ENCODE measurements at regions not wholly inside any gene's neighbourhood (a gene's known extent, or its start where the extent isn't known, plus 50 kb on each side); places are given as distances from the start of the nearest gene placed in this dataset.

- DNase-seq (ENCODE audit: low read depth in 1 of 2, low spot score in 1 of 2): no peak
Observed at GRCh38 chr10:130230036-130230435, 93.8 kb downstream of the GLRX3 start.

DNA sequence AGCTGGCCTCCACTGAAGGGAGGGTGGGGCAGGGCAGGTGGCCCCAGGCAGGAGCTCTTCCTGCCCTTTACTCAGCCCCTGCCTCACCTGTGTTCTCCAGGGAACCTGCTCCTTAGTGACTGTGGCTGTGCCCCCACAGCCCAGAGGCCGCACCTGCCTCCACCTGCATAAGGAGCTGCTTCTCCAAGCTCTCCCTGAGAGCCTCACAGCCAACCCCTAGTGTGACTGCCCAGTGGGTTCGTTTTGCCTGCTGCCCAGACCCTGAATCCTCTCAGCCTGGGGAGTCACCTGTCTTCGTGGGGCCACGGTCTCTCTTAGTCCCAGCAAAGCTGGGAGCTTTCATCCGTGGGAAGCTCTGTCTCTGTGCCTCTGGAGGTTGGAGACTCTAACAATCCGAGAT, 94.4 kb downstream of the GLRX3 start:
- DNase-seq (ENCODE audit: low read depth in 1 of 2, low spot score in 1 of 2): no peak

DNA sequence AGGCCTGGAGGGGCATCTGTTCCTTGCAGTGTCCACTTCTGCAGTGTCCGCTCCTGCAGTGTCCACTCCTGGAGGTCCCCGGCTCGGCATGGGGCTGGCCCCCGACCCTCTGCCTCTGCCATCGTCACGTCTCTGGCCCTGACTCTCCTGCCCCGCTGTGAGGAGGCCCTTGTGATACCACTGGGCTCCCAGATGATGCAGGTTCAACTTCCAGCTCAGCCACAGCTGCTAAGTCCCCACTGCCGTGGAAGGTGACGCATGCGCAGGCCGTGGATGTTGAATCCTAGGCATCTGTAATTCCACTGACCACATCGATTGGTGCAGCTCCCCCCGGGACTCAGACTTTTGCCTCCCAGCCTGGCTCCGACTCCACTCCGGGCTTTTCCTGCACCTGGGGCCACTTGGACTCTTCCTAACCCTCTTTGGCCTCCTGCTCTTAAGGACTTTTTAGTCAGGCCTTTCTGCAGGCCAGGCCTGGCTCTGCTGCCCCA, 95.1 kb downstream of the GLRX3 start:
- no peak for DNase-seq (ENCODE audit: low read depth in 1 of 2, low spot score in 1 of 2)

DNA sequence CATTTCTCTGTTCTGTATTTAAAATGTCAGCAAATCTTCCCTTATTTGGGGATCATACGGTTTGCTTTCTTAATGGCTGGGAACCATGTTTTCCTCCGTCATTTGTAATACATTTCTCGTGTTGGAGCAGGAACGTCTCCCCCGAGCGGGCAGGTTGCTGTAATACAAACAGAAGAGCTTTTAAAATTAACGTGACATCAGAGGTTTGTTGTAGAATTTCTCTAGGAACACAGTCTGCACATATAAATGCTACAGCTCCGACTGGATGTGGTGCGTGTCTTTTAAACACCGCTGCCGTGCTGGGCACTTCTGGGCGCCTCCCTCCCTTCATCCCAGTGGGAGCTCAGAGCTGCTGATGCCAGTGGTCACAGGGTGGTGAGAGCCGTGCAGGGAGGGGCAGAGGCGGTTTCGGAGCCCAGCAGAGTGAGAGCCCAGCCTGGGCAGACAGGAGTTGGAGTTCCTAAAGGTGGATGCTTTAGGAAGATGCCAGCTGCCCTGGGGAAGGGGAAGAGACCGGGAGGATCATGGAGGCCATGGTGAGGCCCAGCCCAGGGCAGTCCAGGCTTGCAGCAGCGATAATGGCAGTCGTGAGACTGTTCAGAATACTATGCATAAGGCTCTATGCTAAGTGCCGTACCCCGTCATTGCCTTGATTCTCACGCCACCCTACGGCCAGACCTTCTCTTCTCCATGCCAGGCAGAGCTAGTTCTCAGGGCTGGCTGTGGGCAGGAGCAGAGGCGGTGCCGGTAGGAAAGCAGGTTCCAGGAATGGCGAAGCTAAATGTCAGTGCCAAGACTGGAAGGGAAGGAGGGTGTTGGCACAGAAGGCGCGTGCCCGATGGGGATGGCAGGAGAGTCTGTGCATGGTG, 96.2 kb downstream of the GLRX3 start:
- no peak for DNase-seq (ENCODE audit: low read depth in 1 of 2, low spot score in 1 of 2)

- no peak for DNase-seq (ENCODE audit: low read depth in 1 of 2, low spot score in 1 of 2)
Observed at GRCh38 chr10:130233035-130233360, 96.8 kb downstream of the GLRX3 start.

DNA sequence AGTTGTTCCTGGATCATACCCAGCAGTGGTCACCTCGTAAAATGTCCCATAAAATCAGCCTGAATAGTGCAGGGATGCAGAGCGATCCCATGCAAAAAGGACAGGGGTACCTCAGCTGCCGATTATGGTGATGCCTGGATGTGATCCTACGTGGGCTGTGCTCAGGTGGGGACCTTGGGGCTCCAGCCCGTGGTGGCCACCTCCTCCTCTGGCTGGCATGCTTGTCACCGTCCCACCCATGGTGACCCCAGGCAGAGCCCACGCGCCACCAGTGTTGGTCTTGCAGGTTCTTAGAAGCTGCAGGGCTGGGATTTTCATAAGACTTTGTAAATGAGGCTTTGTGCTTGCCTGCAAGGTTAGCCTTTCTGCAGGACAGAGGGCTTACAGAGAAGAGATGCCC, 97.2 kb downstream of the GLRX3 start:
- DNase-seq (ENCODE audit: low read depth in 1 of 2, low spot score in 1 of 2): no peak

DNA sequence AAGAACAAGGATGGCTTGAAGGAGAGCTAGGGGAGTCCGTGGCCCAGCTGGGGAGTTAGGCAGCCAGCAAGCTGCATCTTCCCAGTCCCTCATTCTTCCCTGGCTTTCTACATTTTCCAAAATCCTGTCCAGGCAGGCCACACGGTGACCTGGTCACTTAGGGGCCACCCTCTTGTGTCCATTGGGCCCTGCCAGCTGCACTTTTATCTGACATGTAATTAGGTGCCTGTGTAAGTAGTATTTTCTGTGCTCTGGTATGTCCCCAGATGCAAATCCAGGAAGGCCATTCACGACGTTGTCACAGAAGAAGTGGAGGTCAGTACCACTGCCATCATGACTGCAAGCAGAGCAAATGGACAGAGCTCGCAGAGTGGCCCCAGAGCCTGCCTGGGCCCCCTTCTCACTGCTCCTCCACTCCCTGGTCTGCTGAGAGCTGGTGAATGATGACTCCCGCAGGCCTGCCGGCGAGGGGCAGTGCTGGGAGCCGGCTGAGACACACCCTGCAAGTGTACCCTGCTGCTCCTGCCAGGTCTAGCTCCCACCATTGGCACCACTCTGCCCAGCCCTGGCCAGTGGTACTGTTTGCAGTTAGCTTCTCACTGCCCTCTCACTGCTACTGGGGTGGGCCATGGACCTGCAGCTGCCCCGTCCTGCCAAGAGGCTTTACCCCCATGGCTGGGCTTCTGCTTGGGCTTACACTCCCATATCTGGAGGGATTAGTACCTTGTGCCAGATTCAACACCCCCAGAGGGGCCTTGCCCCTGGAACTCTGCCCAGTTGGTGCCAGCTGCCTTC, 98.2 kb downstream of the GLRX3 start:
- DNase-seq (ENCODE audit: low read depth in 1 of 2, low spot score in 1 of 2): no peak

DNA sequence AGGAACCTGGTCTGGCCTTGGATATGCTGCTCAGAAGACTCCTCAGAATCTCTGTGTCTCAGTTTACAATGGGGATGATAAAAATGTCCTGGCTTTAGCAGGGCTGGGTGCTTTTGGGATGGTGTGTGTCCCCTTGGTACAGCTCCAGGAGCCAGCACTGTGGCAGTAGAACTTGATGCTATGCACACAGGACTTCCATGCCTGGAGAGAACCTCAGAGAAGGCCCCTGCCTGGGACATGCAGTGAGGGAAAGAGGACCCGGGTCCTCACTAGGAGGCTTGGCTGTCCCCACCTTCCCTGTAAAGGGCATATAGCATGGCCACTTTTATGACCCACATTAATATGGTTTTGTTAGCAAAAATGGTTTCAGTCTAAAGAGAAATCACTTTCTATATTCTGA, 100.5 kb downstream of the GLRX3 start:
- no peak for DNase-seq (ENCODE audit: low read depth in 1 of 2, low spot score in 1 of 2)

- DNase-seq (ENCODE audit: low read depth in 1 of 2, low spot score in 1 of 2): no peak
Observed at GRCh38 chr10:130240409-130240808, 104.2 kb downstream of the GLRX3 start.

GRCh38 chr10:130242513-130242912, 106.3 kb downstream of the GLRX3 start:
- DNase-seq (ENCODE audit: low read depth in 1 of 2, low spot score in 1 of 2): no peak

GRCh38 chr10:130243015-130243414, 106.8 kb downstream of the GLRX3 start:
- DNase-seq (ENCODE audit: low read depth in 1 of 2, low spot score in 1 of 2): no peak

DNA sequence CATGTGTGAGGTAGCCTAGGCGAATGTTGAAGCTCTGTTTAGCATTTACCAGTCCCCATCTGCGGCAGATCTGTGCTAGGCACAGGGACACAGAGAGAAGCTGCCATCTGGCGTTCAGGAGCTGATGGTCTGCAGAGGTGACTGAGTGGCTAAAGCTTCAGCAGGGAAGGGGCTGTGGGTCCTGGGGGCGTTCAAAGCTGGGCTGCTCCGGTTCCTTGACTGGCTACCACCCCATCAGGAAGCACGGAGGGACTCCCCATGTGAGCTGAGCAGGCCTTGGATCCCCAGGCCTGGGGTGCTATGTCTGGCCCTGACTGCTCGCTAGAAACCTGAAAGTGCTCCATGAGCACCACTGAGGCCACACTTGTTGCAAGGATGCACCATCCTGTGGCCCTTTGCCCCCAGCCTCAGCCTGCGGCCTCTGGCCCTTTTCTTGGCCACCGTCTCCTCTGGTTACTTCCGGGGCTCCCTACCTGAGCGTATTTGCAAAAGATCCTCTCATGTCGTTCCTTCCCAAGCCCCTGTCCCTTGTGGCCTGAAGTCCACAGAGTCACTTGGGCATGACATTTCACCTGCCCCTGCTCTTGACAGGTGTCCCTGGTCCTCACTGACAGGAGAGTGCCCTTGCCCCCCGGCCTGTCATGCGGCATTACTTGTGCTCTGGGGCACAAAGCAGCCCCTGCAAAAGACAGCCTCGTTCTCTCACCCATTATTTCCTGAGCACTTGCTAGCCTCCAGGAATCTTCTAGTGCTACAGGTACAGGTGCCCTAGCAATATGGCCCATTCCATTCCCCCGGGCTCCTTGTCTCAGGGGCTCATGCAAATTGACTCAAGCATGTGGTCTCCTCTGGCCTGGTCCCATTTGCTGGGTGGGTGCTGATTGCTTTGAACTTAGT, 108.1 kb downstream of the GLRX3 start:
- DNase-seq (ENCODE audit: low read depth in 1 of 2, low spot score in 1 of 2): no peak

- DNase-seq (ENCODE audit: low read depth in 1 of 2, low spot score in 1 of 2): no peak
Observed at GRCh38 chr10:130244928-130245495, 108.8 kb downstream of the GLRX3 start.

DNA sequence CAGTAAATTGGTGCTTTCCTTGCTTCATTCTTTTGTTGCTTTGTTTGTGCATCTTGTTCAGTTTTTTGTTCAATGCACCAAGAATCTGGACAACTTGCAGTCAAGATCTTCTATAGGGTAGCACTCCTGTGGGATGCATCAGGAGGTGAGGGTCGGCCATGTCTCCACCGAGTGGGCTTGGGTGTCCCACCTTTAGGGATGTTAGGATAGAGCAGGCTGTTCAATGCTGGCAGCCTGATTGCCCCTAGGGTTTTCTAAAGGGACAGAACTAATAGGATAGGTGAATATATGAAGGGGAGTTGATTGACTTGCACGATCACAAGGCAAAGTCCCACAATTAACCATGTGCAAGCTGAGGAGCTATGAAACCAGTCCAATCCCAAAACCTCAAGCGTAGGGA, 109.9 kb downstream of the GLRX3 start:
- DNase-seq (ENCODE audit: low read depth in 1 of 2, low spot score in 1 of 2): no peak

DNA sequence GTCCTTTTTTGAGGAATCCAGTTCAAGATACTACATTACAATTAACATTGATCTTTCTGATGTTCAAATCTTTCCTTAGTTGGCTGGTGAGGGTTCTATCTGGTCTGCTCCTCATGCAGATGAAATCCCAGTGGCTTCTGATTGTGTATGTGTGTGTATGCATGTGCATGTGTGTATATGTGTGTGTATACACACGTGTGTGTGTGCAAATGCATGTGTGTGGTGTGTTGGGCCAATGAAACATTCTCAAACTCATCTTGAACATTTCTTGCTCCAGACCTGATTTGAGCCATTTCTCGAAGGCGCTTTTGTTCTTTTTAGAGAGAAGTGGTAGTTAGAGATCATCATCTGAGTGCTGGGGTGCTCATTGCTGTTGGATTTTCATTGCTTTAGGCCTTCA, 113.9 kb downstream of the GLRX3 start:
- DNase-seq (ENCODE audit: low read depth in 1 of 2, low spot score in 1 of 2): no peak

DNA sequence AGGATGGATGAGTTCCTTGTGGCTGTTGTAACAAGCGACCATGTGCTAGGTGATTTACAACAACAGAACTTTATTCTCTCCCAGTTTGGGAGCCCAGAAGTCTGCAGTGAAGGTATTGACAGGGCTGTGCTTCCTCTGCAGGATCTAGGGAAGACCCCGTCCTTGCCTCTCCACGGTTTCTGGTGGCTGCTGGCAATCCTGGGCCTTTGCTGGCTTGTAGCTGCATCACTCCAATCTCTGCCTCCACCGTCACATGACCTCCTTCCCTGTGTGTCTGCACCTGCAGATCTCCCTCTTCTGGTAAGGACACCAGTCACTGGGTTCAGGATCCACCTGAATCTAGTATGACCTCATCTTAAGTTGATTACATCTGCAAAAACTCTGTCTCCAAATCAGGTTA, 115.6 kb downstream of the GLRX3 start:
- DNase-seq (ENCODE audit: low read depth in 1 of 2, low spot score in 1 of 2): no peak

DNA sequence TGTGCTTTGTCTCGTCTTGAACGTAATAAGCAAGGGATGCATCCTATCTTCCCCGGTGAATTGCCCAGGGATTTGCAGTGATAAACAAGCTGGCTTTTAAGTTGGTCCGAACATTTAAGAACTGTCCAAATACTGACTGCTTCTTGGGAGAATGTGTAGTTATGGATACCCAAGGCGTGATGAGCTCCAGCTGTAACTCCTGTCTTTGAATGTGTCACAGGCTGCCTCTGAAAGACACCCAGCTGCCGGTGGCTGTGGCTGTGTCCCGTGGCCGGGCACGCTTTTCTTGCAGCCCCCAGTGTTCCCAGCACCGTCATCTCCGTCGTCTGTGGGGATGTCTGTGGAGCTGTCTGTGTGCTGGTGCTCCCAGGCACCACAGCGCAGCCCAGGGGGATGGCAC, 118.1 kb downstream of the GLRX3 start:
- DNase-seq (ENCODE audit: low read depth in 1 of 2, low spot score in 1 of 2): no peak

DNA sequence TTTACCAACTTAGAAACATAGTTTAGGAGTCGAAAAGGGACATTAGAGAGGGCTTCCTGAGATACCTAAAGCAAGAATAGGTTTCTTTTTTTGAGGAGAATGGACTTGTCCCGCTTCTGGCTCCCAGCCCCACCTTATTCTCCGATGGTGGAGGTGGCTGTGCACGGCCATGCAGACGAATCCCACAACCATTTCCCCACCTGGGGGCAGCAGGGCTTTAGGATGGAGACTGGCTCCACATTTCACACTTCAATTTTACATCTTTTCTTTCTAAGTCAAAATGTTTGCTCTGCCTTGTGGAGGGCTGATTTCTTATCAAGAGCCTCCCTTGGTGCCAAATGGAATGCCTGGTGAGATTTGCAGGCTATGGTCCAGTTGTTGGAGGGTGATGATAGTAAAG, 118.5 kb downstream of the GLRX3 start:
- no peak for DNase-seq (ENCODE audit: low read depth in 1 of 2, low spot score in 1 of 2)

- DNase-seq (ENCODE audit: low read depth in 1 of 2, low spot score in 1 of 2): no peak
Observed at GRCh38 chr10:130255777-130256176, 119.6 kb downstream of the GLRX3 start.

DNA sequence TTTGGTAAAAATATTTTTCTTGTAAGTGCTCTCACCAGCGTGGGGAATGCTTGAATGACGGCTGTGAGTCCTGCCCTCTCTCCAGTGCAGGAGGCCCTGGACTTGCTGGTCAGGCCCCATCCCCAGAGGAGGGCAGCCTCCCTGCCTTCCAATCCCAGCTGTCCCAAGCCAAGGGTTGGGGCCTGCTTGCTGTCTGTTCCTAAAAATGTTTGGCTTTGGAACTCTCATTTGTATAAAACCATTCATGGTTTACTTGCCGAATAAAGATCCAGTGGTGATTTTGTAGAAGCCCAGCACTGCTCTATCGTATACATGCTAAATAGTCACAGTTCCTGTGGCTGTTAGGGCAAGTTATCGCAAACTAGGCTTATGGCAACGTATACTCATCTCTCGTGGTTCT, 121.7 kb downstream of the GLRX3 start:
- DNase-seq (ENCODE audit: low read depth in 1 of 2, low spot score in 1 of 2): no peak

DNA sequence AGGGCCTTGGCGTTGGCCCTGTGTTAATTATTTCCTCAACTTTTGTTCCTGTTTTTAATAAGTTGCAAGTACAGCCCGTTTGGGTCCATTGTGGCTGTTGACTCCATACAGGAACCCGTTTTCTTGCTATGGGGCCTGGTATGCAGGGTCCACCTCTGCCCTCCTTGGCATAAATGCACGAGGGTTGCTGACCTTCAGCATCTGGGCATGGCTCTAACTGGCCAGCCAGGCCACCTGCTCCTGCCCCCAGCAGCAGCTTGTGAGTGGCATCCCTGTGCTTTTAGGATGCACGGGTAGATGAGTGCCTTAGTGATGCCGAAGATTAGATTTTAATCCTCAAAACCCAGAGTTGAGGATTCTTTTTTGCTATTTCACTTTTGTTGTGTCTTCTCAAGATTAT, 123.2 kb downstream of the GLRX3 start:
- no peak for DNase-seq (ENCODE audit: low read depth in 1 of 2, low spot score in 1 of 2)
